B cell (primary cell): ENCODE measurements at regions not wholly inside any gene's neighbourhood (a gene's known extent, or its start where the extent isn't known, plus 50 kb on each side); places are given as distances from the start of the nearest gene placed in this dataset.

ENCODE experiments used
- ATAC-seq: fragments of 200-7000 bp; cut with Tn5 transposase; one replicate; pipeline ENCODE4 v1.10.0; 2021; ENCODE audit warnings: low read depth, mild to moderate bottlenecking, moderate number of reproducible peaks, moderate library complexity
- CTCF ChIA-PET: fragments of 350-600 bp; sonication (Branson Sonifier 250); formaldehyde crosslinking; loops from one replicate; lab custom pipeline; 2021; ENCODE audit warnings: antibody characterized with exemption, inconsistent platforms; lab: Charles Lee
- POLR2A ChIA-PET: fragments of 350-600 bp; sonication (Branson Sonifier 250); formaldehyde crosslinking; loops from one replicate; lab custom pipeline; 2021; ENCODE audit warnings: antibody characterized with exemption; lab: Charles Lee
- DNase-seq: peaks from one replicate; pipeline ENCODE4 v3.0.0; 2013
- H2AFZ ChIP-seq: 2 replicates; pipeline ENCODE4 v1.6.1; 2012; ENCODE audit warnings: mild to moderate bottlenecking, low read depth, low read length; ENCODE audit not compliant: insufficient read depth, poor library complexity, severe bottlenecking
- H3K27ac ChIP-seq, 2 donors: 1 replicate in 1 of 2; 2 replicates in 1 of 2; pipeline ENCODE4 v1.5.1; 2012 to 2013; ENCODE audit warnings: low read length in 2 of 2, mild to moderate bottlenecking in 2 of 2, moderate library complexity in 1 of 2
- H3K27me3 ChIP-seq, 4 experiments: fragments of 200-600 bp in 1 of 4; sonication (generic) in 1 of 4; replicated peaks in 1 of 4; 1 replicate in 2 of 4; 2 replicates in 2 of 4; pipeline versions ENCODE4 v1.6.1 to v1.7.0; 2013 to 2016; ENCODE audit warnings: low read length in 3 of 4, mild to moderate bottlenecking in 2 of 4, mixed read lengths in 1 of 4, moderate library complexity in 1 of 4; ENCODE audit not compliant: insufficient read depth in 4 of 4, control insufficient read depth in 3 of 4; ENCODE audit errors: control extremely low read depth in 1 of 4
- H3K36me3 ChIP-seq, 2 experiments: replicated peaks in 1 of 2; 1 replicate in 1 of 2; 2 replicates in 1 of 2; pipeline versions ENCODE4 v1.6.1 to v1.7.1; 2013; ENCODE audit warnings: low read length in 1 of 2; ENCODE audit not compliant: insufficient read depth in 2 of 2, control insufficient read depth in 1 of 2; ENCODE audit errors: control extremely low read depth in 1 of 2, extremely low read depth in 1 of 2
- H3K4me1 ChIP-seq, 2 donors: fragments of 200-600 bp in 1 of 2; sonication (generic) in 1 of 2; 1 replicate in 1 of 2; 2 replicates in 1 of 2; pipeline versions ENCODE4 v1.5.1 to v1.6.1; 2013 to 2017; ENCODE audit warnings: low read length in 2 of 2; ENCODE audit not compliant: control insufficient read depth in 2 of 2, insufficient read depth in 2 of 2
- H3K4me2 ChIP-seq: replicated peaks from 2 replicates; pipeline ENCODE3; 2012; ENCODE audit warnings: mild to moderate bottlenecking, low read depth, low read length; ENCODE audit not compliant: poor library complexity, severe bottlenecking
- H3K4me3 ChIP-seq, 5 experiments: fragments of 200-600 bp in 1 of 5; sonication (generic) in 1 of 5; 1 replicate in 3 of 5; 2 replicates in 2 of 5; pipeline versions ENCODE4 v1.5.1 to v1.7.0; 2011 to 2016; ENCODE audit warnings: low read length in 4 of 5, mild to moderate bottlenecking in 4 of 5, low read depth in 2 of 5, control low read depth in 1 of 5, moderate library complexity in 1 of 5; ENCODE audit not compliant: insufficient read depth in 1 of 5; ENCODE audit errors: control extremely low read depth in 1 of 5, extremely low read depth in 1 of 5
- H3K79me2 ChIP-seq: fragments of 200-600 bp; sonication (generic); one replicate; pipeline ENCODE4 v1.6.0; 2016; ENCODE audit warnings: low read length; ENCODE audit not compliant: control insufficient read depth, insufficient read depth
- H3K9ac ChIP-seq: fragments of 200-600 bp; sonication (generic); 2 replicates; pipeline ENCODE4 v1.6.1; 2017; ENCODE audit warnings: mild to moderate bottlenecking, low read length, moderate library complexity
- H3K9me3 ChIP-seq, 3 donors: one replicate each; pipeline versions ENCODE4 v1.6.1 to v1.7.1; 2013; ENCODE audit warnings: low read length in 2 of 3; ENCODE audit not compliant: control insufficient read depth in 2 of 3, insufficient read depth in 1 of 3; ENCODE audit errors: control extremely low read depth in 1 of 3
- H4K20me1 ChIP-seq: 2 replicates; pipeline ENCODE4 v1.6.0; 2012; ENCODE audit warnings: mild to moderate bottlenecking, low read length; ENCODE audit not compliant: insufficient read depth, control insufficient read depth, poor library complexity, severe bottlenecking
- H3K27ac Mint-ChIP-seq: one replicate; pipeline ENCODE4 v1.8.0; 2021; ENCODE audit warnings: mixed read lengths
- H3K27me3 Mint-ChIP-seq: one replicate; pipeline ENCODE4 v1.8.0; 2021; ENCODE audit warnings: mixed read lengths
- H3K4me1 Mint-ChIP-seq: one replicate; pipeline ENCODE4 v1.8.0; 2021; ENCODE audit warnings: mixed read lengths
- H3K4me3 Mint-ChIP-seq: one replicate; pipeline ENCODE4 v1.8.0; 2021; ENCODE audit warnings: mixed read lengths
- H3K9me3 Mint-ChIP-seq: one replicate; pipeline ENCODE4 v1.8.0; 2022; ENCODE audit warnings: mixed read lengths; ENCODE audit not compliant: insufficient read depth
- EZH2 ChIP-seq: IDR thresholded peaks from 2 replicates; pipeline ENCODE4 v1.6.1; 2012; ENCODE audit warnings: borderline replicate concordance, low read depth, mild to moderate bottlenecking, moderate library complexity, low read length; ENCODE audit not compliant: insufficient read depth, poor library complexity, severe bottlenecking
- WGBS: methylation state at CpG from one replicate; pipeline ENCODE4 v1.1.5; 2013; ENCODE audit warnings: missing lambda C conversion rate; ENCODE audit not compliant: insufficient coverage; 5-methylcytosine and 5-hydroxymethylcytosine counted together
- intact Hi-C: fragments of 100-400 bp; cut with micrococcal nuclease; formaldehyde crosslinking; loops from one replicate; pipeline ENCODE4 v1.10.0; 2022
- TF ChIP-seq, protein P1 (sequence below): fragments of 200-600 bp; IDR thresholded peaks from one replicate; pipeline ENCODE4 v1.8.0; 2022; ENCODE audit warnings: antibody characterized with exemption, mild to moderate bottlenecking

GRCh38 chr6:92263864-92264263, 1155.5 kb downstream of the EPHA7 start:
- Mint-ChIP-seq H3K9me3 (peaks cover 2% of the 10 kb centered on the region), H3K4me3 (no peak overlapping the region), H3K27me3 (no peaks in the 10 kb centered on the region), H3K27ac (no peak overlapping the region), H3K4me1 (no peaks in the 10 kb centered on the region)
- no peak for TF ChIP-seq EZH2
- TF ChIP-seq, protein P1, sequence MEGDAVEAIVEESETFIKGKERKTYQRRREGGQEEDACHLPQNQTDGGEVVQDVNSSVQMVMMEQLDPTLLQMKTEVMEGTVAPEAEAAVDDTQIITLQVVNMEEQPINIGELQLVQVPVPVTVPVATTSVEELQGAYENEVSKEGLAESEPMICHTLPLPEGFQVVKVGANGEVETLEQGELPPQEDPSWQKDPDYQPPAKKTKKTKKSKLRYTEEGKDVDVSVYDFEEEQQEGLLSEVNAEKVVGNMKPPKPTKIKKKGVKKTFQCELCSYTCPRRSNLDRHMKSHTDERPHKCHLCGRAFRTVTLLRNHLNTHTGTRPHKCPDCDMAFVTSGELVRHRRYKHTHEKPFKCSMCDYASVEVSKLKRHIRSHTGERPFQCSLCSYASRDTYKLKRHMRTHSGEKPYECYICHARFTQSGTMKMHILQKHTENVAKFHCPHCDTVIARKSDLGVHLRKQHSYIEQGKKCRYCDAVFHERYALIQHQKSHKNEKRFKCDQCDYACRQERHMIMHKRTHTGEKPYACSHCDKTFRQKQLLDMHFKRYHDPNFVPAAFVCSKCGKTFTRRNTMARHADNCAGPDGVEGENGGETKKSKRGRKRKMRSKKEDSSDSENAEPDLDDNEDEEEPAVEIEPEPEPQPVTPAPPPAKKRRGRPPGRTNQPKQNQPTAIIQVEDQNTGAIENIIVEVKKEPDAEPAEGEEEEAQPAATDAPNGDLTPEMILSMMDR, result no peak
- H3K9ac ChIP-seq, result no peak overlapping the region
- CTCF ChIA-PET, result no interaction called here
- DNase-seq (no peak), ATAC-seq (no peak)
- no peaks in the 10 kb centered on the region for H3K9me3 ChIP-seq
- H3K36me3 ChIP-seq, result no peaks in the 10 kb centered on the region
- intact Hi-C loops, result no loop called here
- H3K4me3 ChIP-seq, result no peak overlapping the region
- no peaks in the 10 kb centered on the region for H4K20me1 ChIP-seq
- H3K79me2 ChIP-seq, result no peaks in the 10 kb centered on the region
- H2AFZ ChIP-seq, result no peak overlapping the region
- POLR2A ChIA-PET, result no interaction called here
- no CpG with 5 or more reads among the region's 6 CpGs for WGBS
- no peak overlapping the region for H3K4me2 ChIP-seq
- H3K27ac ChIP-seq, result no peak overlapping the region
- no peaks in the 10 kb centered on the region for H3K27me3 ChIP-seq
- H3K4me1 ChIP-seq, result no peaks in the 10 kb centered on the region

DNA sequence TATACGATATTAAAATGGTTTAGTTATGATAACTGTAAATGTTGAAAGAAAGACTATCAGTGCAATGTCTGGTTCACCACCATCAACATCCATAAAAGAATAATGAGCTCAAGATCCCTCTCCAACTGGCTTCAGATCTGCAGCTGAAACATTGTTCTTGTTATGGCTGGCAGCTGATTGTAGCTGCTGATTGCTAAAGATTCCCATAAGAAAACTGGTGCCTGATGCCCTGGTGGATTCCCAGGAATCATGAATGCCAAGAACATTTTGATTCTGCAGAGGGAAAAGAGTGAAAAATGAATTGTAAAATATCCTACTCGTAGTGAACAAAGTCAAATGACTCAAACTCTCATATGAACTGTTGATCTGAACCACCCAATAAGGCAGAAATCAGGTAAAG, 1160.2 kb downstream of the EPHA7 start:
- H3K27me3 Mint-ChIP-seq, result no peaks in the 10 kb centered on the region
- Histone ChIP-seq H4K20me1 (no peaks in the 10 kb centered on the region), H3K9me3 (no peaks in the 10 kb centered on the region), H3K4me2 (no peak overlapping the region), H3K4me1 (no peaks in the 10 kb centered on the region), H3K36me3 (no peaks in the 10 kb centered on the region), H2AFZ (no peak overlapping the region), H3K9ac (no peak overlapping the region), H3K27me3 (no peaks in the 10 kb centered on the region), H3K27ac (no peak overlapping the region), H3K4me3 (no peak overlapping the region), H3K79me2 (no peaks in the 10 kb centered on the region)
- no peak overlapping the region for H3K27ac Mint-ChIP-seq
- peaks cover 2% of the 10 kb centered on the region for H3K9me3 Mint-ChIP-seq
- no peaks in the 10 kb centered on the region for H3K4me1 Mint-ChIP-seq
- intact Hi-C loops, result no loop called here
- no peak for ATAC-seq
- TF ChIP-seq, protein P1, result no peak
- no peak for TF ChIP-seq EZH2
- WGBS, result no CpG with 5 or more reads among the region's 2 CpGs
- no peak for DNase-seq
- POLR2A ChIA-PET, result no interaction called here
- CTCF ChIA-PET, result no interaction called here
- H3K4me3 Mint-ChIP-seq, result no peak overlapping the region
